GM20431 (cell line): ENCODE measurements at regions not wholly inside any gene's neighbourhood (a gene's known extent, or its start where the extent isn't known, plus 50 kb on each side); places are given as distances from the start of the nearest gene placed in this dataset.

ENCODE experiments used
- in situ Hi-C: fragments of 300-500 bp; cut with MseI, MboI; formaldehyde crosslinking; loops from one replicate; pipeline ENCODE4 v1.15.0; 2020; ENCODE audit warnings: low sequenced_read_pairs; ENCODE audit not compliant: unreplicated experiment

DNA sequence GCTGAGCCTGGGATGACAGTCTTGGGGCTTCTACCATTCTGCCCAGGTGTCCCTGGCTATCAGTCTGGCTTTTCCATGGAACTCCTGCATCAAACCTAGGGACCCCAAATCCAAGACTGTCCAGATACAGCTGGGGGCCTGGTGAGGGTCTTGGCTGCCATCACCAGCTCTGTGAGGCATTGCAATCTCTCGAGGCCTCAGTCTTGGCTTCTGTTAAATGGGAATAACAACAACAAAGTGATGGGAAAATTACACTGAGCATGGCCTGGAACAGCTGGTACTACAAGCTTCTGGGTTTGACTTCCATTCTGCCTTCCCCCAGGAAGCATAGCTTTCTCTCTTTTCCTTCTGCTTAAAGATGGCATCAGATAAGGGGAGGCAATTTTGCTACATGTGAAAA is 50.0 kb upstream of the LCTL start:
- in situ Hi-C loops, result loop anchor here (10.0 kb wide), 1 partner anchor 159 kb away; no protein-coding TSS in a partner anchor

DNA sequence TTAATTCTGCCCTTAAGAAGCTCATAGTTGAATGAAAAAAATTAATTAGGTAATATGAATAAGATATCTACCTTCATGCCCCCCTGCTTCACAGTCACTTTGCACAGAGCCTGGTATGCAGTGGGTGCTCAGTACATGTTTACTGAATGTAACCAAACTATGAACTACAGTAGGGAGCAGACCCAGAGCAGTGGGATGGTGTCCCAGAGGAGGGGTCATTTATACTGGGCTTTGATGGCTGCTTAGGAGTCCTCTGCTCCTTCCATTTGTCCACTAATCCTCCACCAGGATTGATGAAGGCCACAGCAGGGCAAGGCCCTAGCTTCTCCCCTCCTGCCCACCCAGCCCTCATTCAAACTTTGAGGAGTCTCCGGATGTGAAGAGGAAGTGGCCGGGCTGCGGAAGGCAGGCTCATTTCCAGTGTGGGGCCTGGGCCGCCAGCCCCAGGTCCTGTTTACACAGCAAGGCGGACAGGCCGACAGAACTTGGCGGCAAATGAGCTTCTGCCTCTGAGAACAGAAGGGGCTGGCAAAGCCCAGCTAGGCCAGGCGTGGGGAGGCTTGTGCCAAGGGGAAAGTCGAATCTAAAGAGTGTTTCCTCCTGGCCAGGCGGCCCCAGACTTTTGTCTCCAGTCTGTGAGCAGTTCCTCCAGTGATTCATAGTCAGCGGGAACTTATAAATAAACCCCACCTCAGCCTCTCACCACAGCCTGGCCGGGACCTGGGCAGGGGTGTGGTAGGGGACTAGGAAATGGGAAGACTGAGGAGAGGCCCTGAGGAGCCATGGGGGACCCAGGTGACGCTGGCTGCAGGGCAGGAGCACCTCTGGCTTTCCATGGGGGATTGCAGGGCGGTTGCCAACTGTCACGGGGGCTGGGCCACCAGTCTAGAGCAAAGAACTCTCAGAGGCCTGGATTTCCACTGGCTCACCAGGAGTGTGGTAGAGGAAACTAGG is 51.6 kb upstream of the LCTL start:
- in situ Hi-C loops, result loop anchor here (10.0 kb wide), 1 partner anchor 157 kb away; no protein-coding TSS in a partner anchor

DNA sequence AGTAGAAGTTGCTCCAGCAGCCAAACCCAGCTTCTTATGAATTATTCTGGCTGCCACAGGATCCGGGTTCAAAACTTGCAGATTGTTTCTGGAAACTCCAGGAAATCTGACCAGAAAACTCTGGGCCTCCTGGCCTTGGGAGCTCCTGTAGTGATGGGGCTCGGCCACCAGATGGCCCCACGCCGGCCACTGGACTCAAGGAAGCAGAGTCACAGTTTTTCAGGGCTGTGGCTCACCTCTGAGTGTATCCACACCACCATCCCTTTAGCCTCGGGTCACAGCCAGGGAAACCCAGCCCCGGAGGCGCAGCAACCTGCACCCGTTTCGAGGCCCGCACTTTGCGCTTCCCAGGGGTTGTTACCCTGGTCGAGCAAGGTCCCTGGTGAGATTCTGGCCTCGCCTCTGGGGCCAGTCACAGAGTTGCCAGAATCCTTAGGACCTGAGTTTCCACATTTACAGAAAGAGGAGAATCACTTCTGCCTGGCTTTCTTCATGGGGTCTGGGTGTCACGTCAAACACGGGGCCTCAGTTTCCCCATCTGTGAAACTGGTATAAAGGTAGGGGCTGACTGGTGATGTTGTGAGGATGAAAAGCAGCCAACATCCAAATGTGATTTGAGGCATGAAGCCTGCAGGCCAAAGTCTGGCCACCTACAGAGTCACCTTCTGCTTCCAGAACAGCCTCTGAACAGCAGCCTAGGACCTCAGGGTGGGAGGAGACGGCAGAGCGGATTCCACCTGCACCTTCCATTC is 53.5 kb upstream of the LCTL start:
- in situ Hi-C loops, result loop anchor here (10.0 kb wide), 1 partner anchor 155 kb away; no protein-coding TSS in a partner anchor

DNA sequence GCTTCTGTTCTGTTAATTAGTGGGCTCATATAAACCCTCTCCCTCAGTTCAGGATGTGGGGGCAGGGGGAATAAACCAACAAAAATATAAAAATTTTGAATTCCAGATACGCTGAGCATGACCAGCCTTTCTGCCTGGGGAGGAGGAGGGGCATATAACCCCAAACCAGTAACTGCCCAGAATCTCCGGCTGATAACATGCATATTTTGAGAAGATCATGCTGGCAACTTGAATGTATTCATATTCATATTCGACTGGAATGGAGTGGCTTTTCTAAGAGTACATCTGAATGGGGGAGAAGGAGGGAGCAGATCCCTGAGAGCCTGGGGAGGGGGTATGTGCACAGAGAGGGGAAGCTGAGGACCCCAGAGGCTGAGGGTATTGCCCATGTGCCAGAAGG is 54.5 kb upstream of the LCTL start:
- in situ Hi-C loops, result no loop called here

DNA sequence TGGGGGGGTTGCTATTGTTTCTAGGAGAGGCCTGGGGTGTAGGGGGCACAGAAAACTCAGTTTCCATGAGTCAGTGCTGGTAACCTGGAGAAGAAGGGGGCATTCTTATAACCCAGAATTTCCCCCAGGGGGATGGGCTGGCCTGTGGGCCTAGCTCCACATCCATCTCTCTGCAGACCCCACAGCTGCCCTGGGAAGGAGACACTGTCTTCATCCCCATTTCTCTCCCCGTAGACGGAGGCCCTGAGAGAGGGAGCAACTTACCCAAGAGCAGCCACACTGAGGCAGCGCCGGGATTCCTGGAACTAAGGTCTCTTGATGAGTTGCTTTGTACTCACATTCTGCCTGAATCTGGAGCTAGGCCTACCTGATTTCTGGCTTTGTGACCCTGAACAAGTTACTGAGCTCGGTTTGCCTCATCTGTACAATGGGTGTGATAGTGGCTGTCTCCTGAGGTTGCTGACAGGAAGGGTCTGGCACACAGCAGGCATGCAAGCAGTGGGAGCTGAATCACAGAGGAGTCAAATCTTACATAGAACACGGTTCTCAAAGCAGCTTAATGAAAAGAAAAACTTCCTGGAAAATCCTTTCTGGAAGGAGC is 55.0 kb upstream of the LCTL start:
- in situ Hi-C loops, result no loop called here

DNA sequence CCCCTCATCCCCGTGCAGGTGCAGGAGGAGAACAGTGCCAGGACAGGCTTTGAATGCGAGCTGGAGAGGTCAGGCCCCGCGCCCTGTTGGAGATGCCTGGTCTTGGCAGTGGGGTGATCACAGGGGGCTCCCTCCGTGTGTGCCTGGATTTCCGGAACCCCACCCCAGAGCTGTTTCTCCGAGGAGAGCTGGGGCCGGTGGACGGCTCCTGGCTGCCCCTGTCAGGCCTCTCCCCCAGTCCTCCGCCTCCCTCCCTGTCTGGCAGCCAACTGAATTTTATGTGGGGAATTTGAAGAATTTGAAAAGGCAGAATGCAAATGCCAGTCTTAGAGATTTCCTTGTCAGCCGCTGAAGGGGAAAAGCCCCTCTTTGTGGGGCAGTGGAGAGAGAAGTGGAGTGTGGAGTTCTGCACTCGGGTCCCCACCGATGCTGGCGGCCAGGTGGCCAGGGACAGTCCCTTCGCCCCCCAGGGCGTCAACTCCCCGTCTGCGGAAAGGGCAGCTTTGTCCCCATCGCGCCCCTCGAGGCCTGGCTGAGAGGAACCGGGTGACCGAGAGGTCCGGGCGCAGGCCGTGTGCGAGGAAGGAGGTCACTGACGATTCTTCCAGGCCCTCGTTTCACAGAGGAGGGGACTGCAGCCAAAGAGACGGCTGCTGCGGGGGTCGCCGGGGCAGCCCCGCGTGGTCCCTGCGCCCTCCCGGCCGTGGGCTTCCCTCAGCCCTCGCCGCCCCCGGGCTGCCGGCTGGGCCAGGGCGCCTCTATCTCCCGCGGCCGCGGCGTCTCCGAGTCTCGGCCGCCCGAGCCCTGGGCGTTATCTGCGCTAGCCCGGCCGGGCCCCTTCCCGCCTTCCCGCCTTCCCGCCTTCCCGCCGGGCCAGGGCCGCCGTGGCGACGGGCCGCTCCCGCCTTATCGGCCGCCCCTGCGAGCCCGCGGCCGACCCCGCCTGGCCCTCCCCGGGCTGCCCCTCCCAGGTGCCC is 56.0 kb upstream of the LCTL start:
- in situ Hi-C loops, result no loop called here

DNA sequence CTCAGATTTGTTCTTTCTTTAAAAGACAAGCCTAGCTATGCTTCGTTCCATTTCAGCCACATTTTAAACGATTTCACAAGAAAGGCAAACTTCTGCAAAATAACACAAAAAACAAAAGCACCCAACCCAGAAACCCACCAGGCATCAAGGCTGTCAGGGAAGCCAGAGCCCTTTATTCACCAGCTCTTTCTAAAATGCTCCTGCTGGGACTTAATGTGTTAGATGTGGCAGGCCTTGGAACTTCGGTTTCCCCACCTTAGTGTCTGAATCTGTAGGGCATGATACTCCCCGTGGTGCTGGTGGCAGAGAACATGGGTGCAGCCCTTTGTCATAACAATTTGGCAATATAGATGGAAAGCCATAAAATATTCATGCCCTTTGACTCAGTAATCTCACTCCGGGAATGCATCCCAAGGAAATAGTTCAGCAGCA is 56.8 kb upstream of the LCTL start:
- in situ Hi-C loops, result no loop called here

DNA sequence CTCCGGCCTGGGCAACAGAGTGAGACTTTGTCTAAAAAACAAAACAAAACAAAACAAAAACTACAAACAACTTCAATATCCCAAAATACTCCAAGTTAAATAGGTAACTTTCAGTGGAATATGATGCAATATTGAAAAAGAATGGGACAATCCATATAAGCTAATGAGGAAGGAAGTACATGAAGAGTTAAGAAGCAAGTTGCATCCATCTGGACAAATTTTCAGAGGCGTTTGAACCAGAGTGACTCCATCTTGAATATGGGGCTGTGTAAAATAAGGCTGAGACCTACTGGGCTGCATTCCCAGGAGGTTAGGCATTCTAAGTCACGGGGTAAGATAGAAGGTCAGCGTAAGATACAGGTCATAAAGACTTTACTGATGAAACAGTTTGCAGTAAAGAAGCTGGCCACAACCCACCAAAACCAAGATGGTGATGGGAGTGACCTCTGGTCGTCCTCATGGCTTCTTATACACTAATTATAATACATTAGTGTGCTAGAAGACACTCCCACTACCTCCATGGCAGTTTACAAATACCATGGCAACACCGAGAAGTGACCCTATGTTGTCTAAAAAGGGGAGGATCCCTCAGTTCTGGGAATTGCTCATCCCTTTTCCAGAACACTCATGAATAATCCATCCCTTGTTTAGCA is 58.1 kb upstream of the LCTL start:
- in situ Hi-C loops, result no loop called here

DNA sequence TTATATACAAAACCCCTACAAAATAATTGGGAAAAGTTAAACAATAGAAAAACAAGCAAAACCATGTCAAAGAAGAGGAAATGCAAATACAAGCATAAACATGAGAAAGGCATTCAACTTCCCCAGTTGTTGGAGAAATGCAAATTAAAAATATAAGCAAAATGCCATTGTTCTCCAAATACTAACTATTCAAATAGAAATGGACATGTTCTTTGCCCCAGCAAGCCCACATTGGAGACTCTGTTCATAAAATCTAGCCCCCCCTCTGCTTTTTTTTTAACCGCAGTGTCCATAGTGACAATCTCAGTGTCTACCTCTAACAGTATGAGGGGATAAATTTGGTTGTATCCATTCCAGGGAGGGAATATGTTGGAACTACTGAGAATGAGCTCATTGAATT is 59.7 kb upstream of the LCTL start:
- in situ Hi-C loops, result no loop called here

DNA sequence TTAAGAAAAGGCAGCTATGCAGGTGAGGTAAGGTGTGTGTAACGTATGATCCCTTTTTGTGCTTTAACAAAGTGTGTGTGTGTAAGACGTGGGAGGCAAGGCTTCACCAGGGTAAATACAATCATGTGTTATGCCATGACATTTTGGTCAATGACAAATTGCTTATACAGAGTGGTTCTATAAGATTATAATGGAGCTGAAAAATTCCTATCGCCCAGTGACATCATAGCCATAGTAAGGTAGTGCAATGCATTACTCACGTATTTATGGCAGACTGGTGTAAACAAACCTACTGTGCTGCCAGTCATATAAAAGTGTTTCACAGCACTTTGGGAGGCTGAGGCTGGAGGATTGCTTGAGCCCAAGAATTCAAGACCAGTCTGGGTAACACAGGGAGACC is 60.2 kb upstream of the LCTL start:
- in situ Hi-C loops, result no loop called here

DNA sequence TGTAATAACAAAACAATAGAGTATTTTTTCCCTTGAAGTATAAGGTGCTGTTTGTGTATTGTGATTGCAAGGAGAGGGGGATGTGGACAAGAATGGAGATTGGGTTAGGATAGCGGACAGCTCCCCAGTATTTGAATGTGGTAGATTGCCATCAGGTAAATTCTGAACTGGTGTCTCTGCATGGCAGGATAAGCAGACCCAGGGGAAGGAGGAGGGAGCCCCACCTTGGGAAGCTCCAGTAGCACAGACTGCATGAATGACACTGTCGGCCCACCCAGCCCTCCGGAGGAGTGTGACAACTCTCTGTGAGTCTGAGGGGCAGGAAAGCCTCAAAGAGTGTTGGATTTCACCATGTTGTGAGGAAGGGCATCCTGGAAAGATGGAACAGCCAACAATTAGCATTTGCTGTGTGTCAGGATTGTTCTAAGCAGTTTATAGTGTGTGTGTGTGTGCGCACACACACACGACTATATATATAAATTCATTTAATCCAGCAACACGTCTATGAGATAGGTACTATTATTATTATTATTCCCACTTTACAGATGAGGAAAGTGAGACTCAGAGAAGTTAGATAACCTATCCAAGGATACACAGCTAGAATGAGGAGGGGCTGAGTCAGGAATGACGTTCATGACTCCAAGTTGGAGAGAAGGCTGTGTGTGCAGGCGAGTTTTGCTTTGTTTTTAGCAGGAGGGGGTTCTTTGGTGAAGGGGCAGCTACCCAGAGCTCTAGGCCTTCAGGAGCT is 63.4 kb upstream of the LCTL start:
- in situ Hi-C loops, result no loop called here

DNA sequence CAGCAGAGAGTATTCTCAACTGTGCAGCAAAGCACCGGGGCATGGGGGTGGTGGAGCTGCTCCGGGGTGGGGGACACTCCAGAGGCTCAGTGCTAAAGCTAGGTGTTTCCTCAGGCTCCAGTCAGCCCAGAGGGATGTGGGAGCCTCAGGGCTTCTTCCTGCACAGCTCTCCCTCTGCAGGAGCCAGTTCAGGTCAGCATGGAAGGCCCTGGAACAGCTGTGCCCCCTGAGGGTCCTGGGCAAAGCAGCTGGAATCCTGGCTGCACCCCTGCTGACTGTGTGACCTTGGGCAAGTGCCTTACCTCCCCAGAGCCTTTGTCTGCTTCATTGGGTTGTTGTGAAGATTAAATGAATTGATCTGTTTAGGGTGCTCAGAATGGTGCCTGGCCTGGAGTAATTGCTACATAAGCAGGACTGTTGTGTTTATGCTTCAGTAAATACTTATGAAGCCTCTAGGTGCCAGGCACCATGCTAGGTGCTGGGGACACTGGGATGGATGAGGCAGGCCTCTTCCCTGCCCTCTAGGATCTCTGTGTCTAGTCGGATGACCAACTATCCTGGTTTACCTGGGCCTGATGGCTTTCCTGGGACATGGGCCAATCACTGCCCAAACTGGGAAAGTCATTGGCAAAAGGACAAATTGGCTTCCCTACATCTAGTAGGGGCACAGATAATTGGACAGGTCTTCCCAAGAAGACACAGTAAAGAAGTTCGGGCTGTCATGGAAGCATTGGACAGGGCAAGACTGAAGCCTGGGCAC is 64.2 kb upstream of the LCTL start:
- in situ Hi-C loops, result no loop called here

DNA sequence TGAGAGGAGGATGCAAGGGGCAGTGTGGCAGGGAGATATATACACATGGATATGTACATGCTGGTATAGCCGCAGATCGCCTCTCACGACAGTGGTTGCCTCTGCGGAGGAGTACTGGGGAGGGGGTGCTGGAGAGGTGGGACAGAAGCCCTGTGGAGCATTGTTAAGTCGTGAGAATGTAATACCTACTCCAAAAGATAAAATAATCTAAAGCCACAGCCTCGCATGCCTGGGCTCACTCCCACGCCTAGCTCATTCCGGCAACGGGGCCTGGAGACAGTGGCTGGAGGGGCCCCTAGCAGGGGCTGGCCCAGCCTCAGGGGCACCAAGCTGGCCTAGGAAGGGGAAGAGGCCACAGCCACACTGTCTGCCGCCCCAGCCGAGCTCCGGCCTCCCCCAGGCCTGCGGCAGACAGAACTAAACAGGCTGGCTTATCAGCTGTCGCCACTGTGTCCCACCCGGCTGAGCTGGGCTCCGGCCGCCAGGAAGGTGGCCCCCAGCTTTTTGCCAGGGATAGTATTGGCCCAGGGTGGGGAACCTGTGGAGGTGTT is 65.1 kb upstream of the LCTL start:
- in situ Hi-C loops, result no loop called here

DNA sequence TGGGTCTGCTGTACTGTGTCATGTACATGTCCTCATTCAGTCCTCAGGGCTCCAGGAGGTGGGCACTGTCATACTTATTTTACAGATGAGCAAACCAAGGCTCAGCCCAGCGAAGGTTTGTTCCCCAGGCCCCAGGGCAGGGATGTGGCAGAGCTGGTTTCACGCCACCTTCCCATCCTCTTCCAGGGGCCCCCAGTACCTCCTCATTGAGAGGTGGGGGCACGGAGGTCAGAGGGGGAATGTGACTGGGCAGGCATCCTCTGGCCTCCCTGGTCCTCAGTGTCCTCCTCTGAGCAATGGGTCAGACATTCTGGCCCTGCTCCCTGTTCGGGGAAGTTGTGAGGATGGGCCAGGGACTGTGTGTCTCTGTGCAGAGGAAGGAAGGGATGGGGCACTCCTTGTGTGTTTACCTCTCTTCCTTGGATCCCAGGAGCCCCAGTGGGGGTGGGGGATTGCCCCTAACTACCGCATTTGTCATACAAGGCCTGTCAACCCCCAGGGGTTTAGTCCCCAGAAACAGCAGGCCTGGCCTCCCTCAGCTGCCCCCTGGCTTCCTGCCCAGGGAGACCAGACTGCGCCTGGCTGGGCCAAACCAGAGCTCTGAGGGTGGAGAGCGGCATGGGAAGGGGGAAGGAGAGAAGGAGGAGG is 65.9 kb upstream of the LCTL start:
- in situ Hi-C loops, result no loop called here

DNA sequence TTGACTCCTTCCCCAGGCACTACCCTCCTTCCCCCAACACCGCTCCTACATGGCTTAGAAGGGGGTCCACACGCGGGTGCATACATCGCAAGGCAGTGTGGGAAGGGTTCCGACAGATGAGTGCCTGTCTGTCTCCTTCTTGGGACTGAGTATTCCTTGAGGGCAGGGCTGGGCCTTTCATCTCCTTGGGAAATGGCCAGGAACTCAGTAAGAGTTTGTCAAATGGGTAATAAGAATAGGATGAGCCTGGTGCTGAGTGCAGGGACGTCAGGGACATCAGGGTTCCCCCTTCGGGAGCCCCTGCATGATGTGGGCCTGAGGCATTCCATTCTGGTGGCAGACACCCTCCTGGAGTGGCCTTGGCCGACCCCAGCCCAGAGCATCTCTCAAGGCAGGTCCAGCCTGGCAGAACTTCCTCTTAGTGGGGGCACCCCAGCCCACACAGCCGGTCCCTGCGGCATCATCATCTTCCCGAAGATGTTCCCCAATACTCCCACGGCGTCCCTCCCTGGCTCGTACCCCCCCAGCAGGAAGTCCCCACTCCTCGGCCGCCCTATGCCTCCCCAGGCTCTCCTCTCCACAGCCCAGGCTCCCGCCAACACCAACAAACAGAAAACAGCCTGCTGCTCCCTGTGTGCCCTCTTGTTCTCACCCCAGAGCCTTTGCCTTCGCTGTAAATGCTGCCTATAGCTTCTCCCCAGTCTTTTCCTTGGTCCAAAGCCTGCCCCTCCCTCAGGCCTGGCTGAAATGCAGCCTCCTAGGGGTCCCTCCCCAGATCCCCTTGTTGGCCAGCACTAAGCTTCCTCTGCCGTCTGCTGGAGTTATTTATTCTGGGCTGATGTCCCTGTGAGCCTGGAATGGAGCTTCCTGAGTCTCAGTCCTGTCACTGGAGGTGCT is 67.5 kb upstream of the LCTL start:
- in situ Hi-C loops, result no loop called here

DNA sequence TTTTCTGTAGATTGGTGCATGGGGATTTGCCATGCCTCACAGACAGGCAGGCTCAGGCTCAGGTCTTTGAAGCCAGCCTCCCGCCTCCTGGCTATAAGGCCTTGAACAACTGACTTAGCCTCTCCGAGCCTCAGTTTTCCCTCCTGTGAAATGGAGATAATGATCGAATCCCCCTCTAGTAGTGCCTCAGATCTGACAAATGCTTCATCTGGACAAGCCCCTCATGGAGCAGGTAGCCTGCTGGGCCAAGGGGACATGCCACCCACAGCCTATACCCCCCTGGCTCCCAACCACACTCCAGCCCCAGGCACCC is 68.1 kb upstream of the LCTL start:
- in situ Hi-C loops, result no loop called here
